Ureter (tissue), 1 donor: ENCODE measurements at regions not wholly inside any gene's neighbourhood (a gene's known extent, or its start where the extent isn't known, plus 50 kb on each side); places are given as distances from the start of the nearest gene placed in this dataset.
"Not testable (repeated sequence)": the region's sequence is repeated elsewhere in the genome, so short reads cannot be mapped to it uniquely, and the experiment has no call there.

Experiments
- DNase-seq: peaks from one replicate; pipeline ENCODE4 v3.0.0-alpha.2; 2020; ENCODE audit warnings: low spot score
- donor health status: DM: yes; HTN: yes; CAD: no.

GRCh38 chr7:81433206-81433605, 336.6 kb downstream of the HGF start:
- no peak for DNase-seq

- no peak for DNase-seq
These were observed 339.1 kb downstream of the HGF start for GRCh38 chr7:81430761-81431160.

GRCh38 chr7:81430150-81430549, 339.7 kb downstream of the HGF start:
- no peak for DNase-seq

GRCh38 chr7:81427461-81427860, 342.4 kb downstream of the HGF start:
- no peak for DNase-seq

- no peak for DNase-seq
These were observed 349.2 kb downstream of the HGF start for GRCh38 chr7:81420526-81421226.

GRCh38 chr7:81419731-81420130, 350.1 kb downstream of the HGF start:
- DNase-seq, result no peak

- no peak for DNase-seq
These were observed 353.2 kb downstream of the HGF start for GRCh38 chr7:81416659-81417058.

GRCh38 chr7:81415181-81415580, 354.7 kb downstream of the HGF start:
- no peak for DNase-seq

GRCh38 chr7:81414411-81414810, 355.4 kb downstream of the HGF start:
- no peak for DNase-seq

GRCh38 chr7:81410471-81411117, 359.3 kb downstream of the HGF start:
- DNase-seq, result no peak

- no peak for DNase-seq
These were observed 361.1 kb downstream of the HGF start for GRCh38 chr7:81408728-81409127.

GRCh38 chr7:81407094-81407493, 362.8 kb downstream of the HGF start:
- DNase-seq, result no peak

GRCh38 chr7:81404669-81405068, 365.2 kb downstream of the HGF start:
- no peak for DNase-seq

- DNase-seq, result no peak
These were observed 367.6 kb downstream of the HGF start for GRCh38 chr7:81402227-81402626.

GRCh38 chr7:81399471-81399870, 370.4 kb downstream of the HGF start:
- no peak for DNase-seq

- no peak for DNase-seq
These were observed 375.8 kb downstream of the HGF start for GRCh38 chr7:81394029-81394428.

GRCh38 chr7:81393018-81393417, 376.8 kb downstream of the HGF start:
- DNase-seq, result no peak

GRCh38 chr7:81385370-81385769, 384.5 kb downstream of the HGF start:
- DNase-seq, result no peak

GRCh38 chr7:81383846-81384245, 386.0 kb downstream of the HGF start:
- no peak for DNase-seq

GRCh38 chr7:81374641-81375040, 395.2 kb downstream of the HGF start:
- DNase-seq, result not testable (repeated sequence)

- DNase-seq, result no peak
These were observed 399.0 kb downstream of the HGF start for GRCh38 chr7:81370822-81371221.

- no peak for DNase-seq
These were observed 402.4 kb downstream of the HGF start for GRCh38 chr7:81367326-81367931.

- no peak for DNase-seq
These were observed 403.3 kb downstream of the HGF start for GRCh38 chr7:81366546-81366945.
